Esophagus (tissue), 2 donors: ENCODE measurements at regions not wholly inside any gene's neighbourhood (a gene's known extent, or its start where the extent isn't known, plus 50 kb on each side); places are given as distances from the start of the nearest gene placed in this dataset.

Experiments
- H3K27ac ChIP-seq, 2 donors: one replicate each; pipeline ENCODE4 v1.5.1; 2013; ENCODE audit warnings: low read depth in 2 of 2, mild to moderate bottlenecking in 2 of 2, inconsistent platforms in 1 of 2, low read length in 1 of 2, moderate library complexity in 1 of 2
- H3K27me3 ChIP-seq, 2 donors: one replicate each; pipeline ENCODE4 v1.6.1; 2013; ENCODE audit warnings: low read length in 2 of 2, control low read depth in 1 of 2, mild to moderate bottlenecking in 1 of 2; ENCODE audit not compliant: insufficient read depth in 2 of 2, control insufficient read depth in 1 of 2
- H3K36me3 ChIP-seq, 2 donors: one replicate each; pipeline ENCODE4 v1.6.1; 2013; ENCODE audit warnings: low read length in 1 of 2; ENCODE audit not compliant: control insufficient read depth in 2 of 2, insufficient read depth in 2 of 2
- H3K4me1 ChIP-seq, 2 donors: one replicate each; pipeline ENCODE4 v1.6.1; 2013; ENCODE audit warnings: low read length in 1 of 2; ENCODE audit not compliant: control insufficient read depth in 2 of 2, insufficient read depth in 2 of 2
- H3K4me3 ChIP-seq, 2 donors: one replicate each; pipeline ENCODE4 v1.5.1; 2013; ENCODE audit warnings: low read length in 2 of 2, mild to moderate bottlenecking in 2 of 2, low read depth in 1 of 2, moderate library complexity in 1 of 2
- H3K9me3 ChIP-seq, 2 donors: one replicate each; pipeline ENCODE4 v1.6.1; 2013; ENCODE audit warnings: mild to moderate bottlenecking in 2 of 2, low read depth in 1 of 2, low read length in 1 of 2, moderate library complexity in 1 of 2; ENCODE audit not compliant: control insufficient read depth in 2 of 2, insufficient read depth in 1 of 2
- WGBS, 2 donors: extraction: QIAGEN DNeasy Blood & Tissue Kit; methylation state at CpG; one replicate each; pipeline ENCODE4 v1.1.7; 2013; 5-methylcytosine and 5-hydroxymethylcytosine counted together
- donor health status: healthy with polysubstance abuse.
- donor health status: Bipolar disorder and iron deficiency.

DNA sequence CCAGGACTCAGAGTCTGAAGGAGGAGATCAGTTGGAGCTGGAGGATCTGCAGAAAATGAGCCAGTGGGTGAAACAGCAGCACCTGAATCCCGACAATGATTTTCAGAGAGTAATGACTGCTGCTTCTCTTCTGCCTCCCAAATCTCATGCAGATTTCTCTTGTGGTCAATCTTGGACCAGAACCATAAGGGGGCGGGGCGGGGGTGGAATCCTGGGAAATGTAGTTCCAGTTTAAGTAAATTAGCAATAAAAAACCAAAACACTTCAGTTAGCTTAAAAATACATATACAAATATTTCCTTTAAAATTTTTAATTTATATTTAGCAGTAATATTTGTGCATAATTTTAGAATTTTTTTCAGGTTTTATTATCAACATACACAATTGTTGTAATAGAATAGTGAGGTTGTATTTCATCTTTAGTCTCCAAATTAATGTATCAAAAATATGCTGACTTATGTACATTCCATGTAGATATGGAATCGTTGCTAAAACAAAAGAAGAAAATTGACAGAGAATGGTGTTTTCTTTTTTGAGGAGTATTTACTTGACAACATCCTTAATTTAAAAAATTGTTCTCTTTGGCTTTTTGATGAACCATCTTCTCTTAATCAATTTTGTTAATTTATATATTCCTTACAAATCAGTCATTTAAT is 223.5 kb upstream of the SYT10 start:
- H3K4me1 ChIP-seq = no peaks in the 10 kb centered on the region
- no peak overlapping the region for H3K4me3 ChIP-seq
- no peaks in the 10 kb centered on the region for H3K36me3 ChIP-seq
- no peaks in the 10 kb centered on the region for H3K9me3 ChIP-seq
- no peak overlapping the region for H3K27ac ChIP-seq
- H3K27me3 ChIP-seq = no peaks in the 10 kb centered on the region
- WGBS, 2 donors = 77 to 79% methylated on average over 4 of the region's 4 CpGs

DNA sequence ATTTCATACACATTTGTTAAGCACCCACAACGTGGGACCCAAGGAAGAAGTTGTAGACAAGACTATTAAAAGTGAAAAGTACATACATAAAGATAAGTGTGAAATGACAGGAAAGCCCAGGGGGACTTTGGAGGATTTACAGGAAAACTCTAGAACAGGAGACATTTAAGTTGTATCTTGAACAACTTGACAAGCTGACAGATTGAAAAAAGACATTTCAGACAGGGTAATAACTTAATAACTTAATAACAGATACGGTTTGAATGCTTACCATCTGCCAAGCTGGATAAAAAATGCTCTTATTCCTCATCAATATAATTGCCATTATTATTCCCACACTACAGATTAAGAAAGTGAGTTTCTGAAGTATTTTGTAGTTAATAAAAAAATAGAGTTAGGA is 229.7 kb upstream of the SYT10 start:
- 49 to 51% methylated on average over 2 of the region's 2 CpGs for WGBS, 2 donors
- H3K36me3 ChIP-seq = no peaks in the 10 kb centered on the region
- no peaks in the 10 kb centered on the region for H3K4me1 ChIP-seq
- no peak overlapping the region for H3K4me3 ChIP-seq
- H3K27me3 ChIP-seq = no peaks in the 10 kb centered on the region
- H3K27ac ChIP-seq = no peak overlapping the region
- no peaks in the 10 kb centered on the region for H3K9me3 ChIP-seq

DNA sequence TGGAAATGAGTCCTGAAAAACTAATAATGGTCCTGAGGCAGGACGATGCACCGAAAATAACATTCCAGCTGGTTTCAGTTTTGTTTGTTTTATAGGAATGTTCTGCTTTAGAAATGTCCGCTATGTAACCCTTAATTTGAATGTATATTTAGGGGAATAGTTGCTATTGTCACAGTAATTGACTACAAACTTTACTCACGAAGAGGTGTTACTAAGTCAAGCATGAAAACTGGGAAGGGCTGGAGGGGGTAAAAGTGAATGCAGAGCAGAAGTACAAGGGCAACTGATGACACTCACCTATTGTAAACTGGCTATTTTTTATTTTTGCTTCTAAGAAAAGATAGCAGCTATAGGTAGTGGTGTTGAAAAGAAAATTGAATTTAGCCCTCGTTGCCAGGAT is 230.7 kb upstream of the SYT10 start:
- no peaks in the 10 kb centered on the region for H3K27me3 ChIP-seq
- WGBS, 2 donors = 41 to 51% methylated on average over 5 of the region's 5 CpGs
- no peak overlapping the region for H3K4me3 ChIP-seq
- H3K27ac ChIP-seq = no peak overlapping the region
- no peaks in the 10 kb centered on the region for H3K9me3 ChIP-seq
- H3K36me3 ChIP-seq = no peaks in the 10 kb centered on the region
- no peaks in the 10 kb centered on the region for H3K4me1 ChIP-seq

DNA sequence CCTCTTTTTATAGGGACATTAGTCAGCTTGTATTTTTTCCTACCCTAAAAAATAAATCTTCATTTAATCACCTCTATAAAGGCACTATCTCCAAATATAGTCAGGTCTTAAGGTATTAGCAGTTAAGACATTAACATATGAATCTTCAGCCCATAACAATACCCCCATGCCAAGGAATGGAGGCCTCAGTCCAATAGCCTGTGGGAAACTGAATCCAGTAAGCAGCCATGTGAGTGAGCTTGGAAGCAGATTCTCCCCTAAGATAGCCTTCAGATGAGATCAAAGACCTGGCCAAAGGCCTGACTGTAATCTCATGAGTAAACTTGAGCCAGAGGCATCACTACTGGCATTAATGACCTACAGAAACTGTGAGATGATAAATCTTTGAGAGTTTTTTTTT is 232.1 kb upstream of the SYT10 start:
- Histone ChIP-seq H3K4me1 (no peaks in the 10 kb centered on the region), H3K27ac (no peak overlapping the region), H3K9me3 (no peaks in the 10 kb centered on the region), H3K4me3 (no peak overlapping the region), H3K27me3 (no peaks in the 10 kb centered on the region), H3K36me3 (no peaks in the 10 kb centered on the region)

DNA sequence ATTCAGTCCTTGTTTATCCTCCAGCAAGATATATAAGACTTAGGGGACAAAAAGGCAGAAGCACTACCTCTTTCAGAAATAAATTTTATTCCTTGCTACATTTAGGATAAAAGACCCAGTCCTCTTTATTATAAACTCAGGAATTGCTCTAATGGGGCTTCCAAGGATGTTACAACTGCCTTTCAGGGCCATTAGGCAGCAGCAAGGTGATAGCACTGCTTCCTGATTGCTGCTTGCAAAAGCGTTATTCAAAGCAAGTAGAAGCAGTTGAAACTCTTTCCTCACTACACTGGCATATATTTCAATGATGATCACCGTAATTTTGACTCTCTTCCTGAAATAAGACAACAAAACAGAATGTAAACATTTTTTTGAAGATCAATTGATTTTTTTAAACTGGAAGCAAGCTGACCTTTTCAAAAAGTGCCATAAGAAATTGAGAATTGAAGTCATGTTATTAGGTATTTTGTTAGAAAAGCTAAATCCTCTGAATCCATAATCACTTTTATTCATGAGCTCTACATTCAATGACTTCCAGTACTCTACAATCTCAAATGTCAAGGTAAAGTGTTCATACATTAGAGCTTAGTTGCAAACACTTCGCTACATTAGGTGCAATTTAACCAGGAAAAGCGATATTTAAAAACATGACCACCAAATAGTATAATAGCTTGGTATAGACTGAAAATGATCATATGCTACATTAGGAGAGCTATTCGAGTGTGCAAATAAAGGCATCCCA is 233.4 kb upstream of the SYT10 start:
- H3K27ac ChIP-seq = no peak overlapping the region
- H3K4me3 ChIP-seq = no peak overlapping the region
- no peaks in the 10 kb centered on the region for H3K27me3 ChIP-seq
- no peaks in the 10 kb centered on the region for H3K36me3 ChIP-seq
- no peaks in the 10 kb centered on the region for H3K9me3 ChIP-seq
- 77 to 84% methylated on average over 5 of the region's 5 CpGs for WGBS, 2 donors
- H3K4me1 ChIP-seq = no peaks in the 10 kb centered on the region

DNA sequence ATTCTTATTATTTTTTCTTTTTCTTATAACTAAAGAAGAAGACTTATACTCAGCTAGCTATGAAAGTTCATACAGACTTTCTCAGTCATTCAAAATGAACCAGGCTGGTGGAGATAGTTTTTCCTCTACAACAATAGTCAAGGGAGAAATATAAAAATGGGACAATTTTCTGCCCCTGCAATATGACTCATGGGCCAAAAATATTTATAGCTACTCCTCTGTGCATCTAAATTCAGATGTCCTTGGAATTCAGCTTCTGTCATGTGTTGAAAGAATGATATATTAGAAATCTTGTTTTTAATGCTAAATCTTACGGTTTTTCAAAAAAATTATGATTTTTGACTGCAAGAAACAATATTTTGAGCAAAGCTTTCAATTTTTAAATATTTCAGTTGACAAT is 237.2 kb upstream of the SYT10 start:
- Histone ChIP-seq H3K4me3 (no peak overlapping the region), H3K4me1 (no peaks in the 10 kb centered on the region), H3K36me3 (no peaks in the 10 kb centered on the region), H3K27ac (no peak overlapping the region), H3K9me3 (no peaks in the 10 kb centered on the region), H3K27me3 (no peaks in the 10 kb centered on the region)
- WGBS, 2 donors = 69 to 77% methylated on average over 1 of the region's 1 CpG

DNA sequence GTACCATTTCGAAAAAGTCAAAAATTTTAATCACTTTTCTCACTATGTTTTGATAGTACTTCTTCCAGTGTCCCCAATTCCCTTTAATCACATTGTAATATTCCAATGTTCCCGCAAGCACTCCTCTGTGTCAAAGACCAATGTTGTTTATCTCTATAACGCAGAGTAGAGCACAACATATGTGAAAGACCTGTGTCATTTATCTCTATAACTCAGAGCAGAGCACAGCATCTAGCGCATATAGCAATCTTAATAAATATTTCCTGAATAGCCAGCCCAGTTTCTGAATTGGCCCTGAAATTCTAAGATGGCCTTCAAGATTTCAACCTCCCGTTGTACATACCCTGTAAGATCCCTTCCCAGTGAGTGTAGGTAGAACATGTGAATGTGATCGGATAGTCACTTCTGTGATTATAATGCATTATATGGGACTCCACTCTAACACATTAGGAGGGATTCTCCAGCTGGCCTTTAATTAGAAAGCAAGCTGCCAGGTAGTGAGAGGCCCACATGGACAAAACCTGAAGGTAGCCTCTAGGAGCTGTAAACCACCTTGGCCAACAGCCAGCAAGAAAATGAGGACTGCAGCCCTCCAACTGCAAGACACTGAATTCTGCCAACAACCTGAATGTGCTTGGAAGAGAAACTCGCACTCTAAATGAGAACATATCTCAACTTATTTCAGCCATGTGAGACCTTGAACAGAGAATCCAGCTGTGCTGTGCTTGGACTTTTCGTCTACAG is 238.8 kb upstream of the SYT10 start:
- no peaks in the 10 kb centered on the region for H3K4me1 ChIP-seq
- H3K27me3 ChIP-seq = no peaks in the 10 kb centered on the region
- H3K27ac ChIP-seq = no peak overlapping the region
- no peak overlapping the region for H3K4me3 ChIP-seq
- no peaks in the 10 kb centered on the region for H3K36me3 ChIP-seq
- no peaks in the 10 kb centered on the region for H3K9me3 ChIP-seq
- WGBS, 2 donors = 85 to 86% methylated on average over 8 of the region's 8 CpGs

DNA sequence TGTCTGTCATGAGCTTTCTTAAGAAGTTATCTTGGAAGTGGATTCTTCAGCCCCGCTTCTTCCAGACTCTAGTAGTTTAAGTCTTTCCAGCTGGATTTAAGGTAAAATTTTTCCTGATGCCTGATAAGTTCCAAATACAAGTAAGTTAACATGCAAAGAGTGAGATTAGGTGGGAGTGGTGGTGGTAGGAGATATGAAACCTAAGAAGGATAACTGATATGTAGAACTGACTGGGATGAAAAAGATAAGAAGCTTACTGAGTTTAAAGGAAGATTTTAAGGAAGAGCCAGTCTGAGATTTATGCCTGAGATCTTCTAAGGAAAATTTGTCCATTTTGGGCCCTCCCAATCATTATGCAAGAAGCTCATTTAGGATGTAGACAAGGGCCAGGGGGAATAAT is 250.9 kb upstream of the SYT10 start:
- Histone ChIP-seq H3K9me3 (no peaks in the 10 kb centered on the region), H3K4me1 (no peaks in the 10 kb centered on the region), H3K4me3 (no peak overlapping the region), H3K27me3 (no peaks in the 10 kb centered on the region), H3K36me3 (no peaks in the 10 kb centered on the region), H3K27ac (no peak overlapping the region)
- 78 to 86% methylated on average over 1 of the region's 1 CpG for WGBS, 2 donors

DNA sequence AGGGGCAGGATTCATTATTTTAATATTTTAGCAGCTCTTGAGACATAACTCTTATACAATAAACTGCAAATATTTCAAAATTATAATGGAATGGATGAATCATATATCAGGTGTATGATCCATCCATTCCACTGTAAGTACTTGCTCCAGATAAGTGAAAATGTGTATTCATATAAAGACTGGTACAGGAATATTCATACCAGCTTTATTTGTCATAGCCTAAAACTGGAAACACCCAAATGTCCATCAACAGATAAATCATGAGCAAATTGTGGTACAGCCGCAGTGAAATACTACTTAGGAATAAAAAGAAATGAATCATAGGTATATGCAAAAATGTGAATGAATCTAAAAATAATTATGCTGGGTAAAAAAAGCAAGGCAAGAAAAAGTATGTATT is 263.6 kb upstream of the SYT10 start:
- Histone ChIP-seq H3K9me3 (no peaks in the 10 kb centered on the region), H3K27ac (no peak overlapping the region), H3K27me3 (no peaks in the 10 kb centered on the region), H3K36me3 (no peaks in the 10 kb centered on the region), H3K4me1 (no peaks in the 10 kb centered on the region), H3K4me3 (no peak overlapping the region)
- 80 to 87% methylated on average over 1 of the region's 1 CpG for WGBS, 2 donors
